NCI-H1092 (cell line): ENCODE measurements at regions not wholly inside any gene's neighbourhood (a gene's known extent, or its start where the extent isn't known, plus 50 kb on each side); places are given as distances from the start of the nearest gene placed in this dataset.
"Not testable (repeated sequence)": the region's sequence is repeated elsewhere in the genome, so short reads cannot be mapped to it uniquely, and the experiment has no call there.

ENCODE experiments used
- DNase-seq: peaks from one replicate; lab custom pipeline; 2025; lab: John Stamatoyannopoulos, UW

- DNase-seq = no peak
These were observed 705.9 kb downstream of the PDCD6IP start for GRCh38 chr3:34504366-34504765.

- DNase-seq = no peak
These were observed 706.3 kb downstream of the PDCD6IP start for GRCh38 chr3:34504775-34505174.

- no peak for DNase-seq
These were observed 710.3 kb downstream of the PDCD6IP start for GRCh38 chr3:34508732-34509131.

- DNase-seq = no peak
These were observed 713.5 kb downstream of the PDCD6IP start for GRCh38 chr3:34511891-34512290.

- not testable (repeated sequence) for DNase-seq
These were observed 720.6 kb downstream of the PDCD6IP start for GRCh38 chr3:34519008-34519407.

GRCh38 chr3:34531156-34531555 lies 732.7 kb downstream of the PDCD6IP start:
- no peak for DNase-seq

- no peak for DNase-seq
These were observed 735.0 kb downstream of the PDCD6IP start for GRCh38 chr3:34533451-34533850.

- DNase-seq = no peak
These were observed 735.6 kb downstream of the PDCD6IP start for GRCh38 chr3:34534013-34534412.

- no peak for DNase-seq
These were observed 745.7 kb downstream of the PDCD6IP start for GRCh38 chr3:34544136-34544535.

- DNase-seq = no peak
These were observed 749.0 kb downstream of the PDCD6IP start for GRCh38 chr3:34547297-34547920.

- DNase-seq = no peak
These were observed 768.8 kb downstream of the PDCD6IP start for GRCh38 chr3:34567266-34567665.

GRCh38 chr3:34568766-34569165 lies 770.3 kb downstream of the PDCD6IP start:
- DNase-seq = no peak

GRCh38 chr3:34569437-34569836 lies 771.0 kb downstream of the PDCD6IP start:
- DNase-seq = no peak

GRCh38 chr3:34570916-34571705 lies 772.7 kb downstream of the PDCD6IP start:
- DNase-seq = no peak

- no peak for DNase-seq
These were observed 773.3 kb downstream of the PDCD6IP start for GRCh38 chr3:34571714-34572113.

- DNase-seq = no peak
These were observed 777.3 kb downstream of the PDCD6IP start for GRCh38 chr3:34575776-34576175.

GRCh38 chr3:34582055-34582454 lies 783.6 kb downstream of the PDCD6IP start:
- DNase-seq = no peak

GRCh38 chr3:34583451-34583850 lies 785.0 kb downstream of the PDCD6IP start:
- no peak for DNase-seq

GRCh38 chr3:34584971-34585370 lies 786.5 kb downstream of the PDCD6IP start:
- no peak for DNase-seq

- no peak for DNase-seq
These were observed 801.2 kb downstream of the PDCD6IP start for GRCh38 chr3:34599595-34599994.

- no peak for DNase-seq
These were observed 821.6 kb downstream of the PDCD6IP start for GRCh38 chr3:34619990-34620389.

- DNase-seq = no peak
These were observed 828.3 kb downstream of the PDCD6IP start for GRCh38 chr3:34626699-34627098.

- DNase-seq = no peak
These were observed 836.5 kb downstream of the PDCD6IP start for GRCh38 chr3:34634939-34635338.
